SK-N-SH treated with all-trans-retinoic acid at 6 μM for 48 hours (cell line): ENCODE measurements at regions not wholly inside any gene's neighbourhood (a gene's known extent, or its start where the extent isn't known, plus 50 kb on each side); places are given as distances from the start of the nearest gene placed in this dataset.

ENCODE experiments used
- CREB5 ChIP-seq: fragments of 250-450 bp; sonication (Bioruptor Pico); IDR thresholded peaks from 2 replicates; pipeline ENCODE4 v1.5.1; 2020; ENCODE audit warnings: low read depth, mild to moderate bottlenecking, moderate library complexity
- RARB ChIP-seq: fragments of 250-450 bp; sonication (Bioruptor Pico); IDR thresholded peaks from 2 replicates; pipeline ENCODE4 v1.8.0; 2021; ENCODE audit warnings: mild to moderate bottlenecking, moderate library complexity
- ZFP3 ChIP-seq: fragments of 250-450 bp; sonication (Bioruptor Pico); IDR thresholded peaks from 2 replicates; pipeline ENCODE4 v1.5.0; 2020; ENCODE audit warnings: mild to moderate bottlenecking, moderate library complexity
- ZFP30 ChIP-seq: fragments of 450-650 bp; formaldehyde crosslinking; IDR thresholded peaks from 2 replicates; pipeline ENCODE4 v1.5.0; 2022; ENCODE audit warnings: mild to moderate bottlenecking, moderate library complexity
- ZNF70 ChIP-seq: fragments of 450-650 bp; formaldehyde crosslinking; IDR thresholded peaks from 2 replicates; pipeline ENCODE4 v1.5.0; 2020; ENCODE audit warnings: mild to moderate bottlenecking, moderate library complexity
- ZNF8 ChIP-seq: fragments of 450-650 bp; formaldehyde crosslinking; IDR thresholded peaks from 2 replicates; pipeline ENCODE4 v1.5.0; 2020; ENCODE audit warnings: mild to moderate bottlenecking, moderate library complexity
- TF ChIP-seq, protein P1 (sequence below): fragments of 250-450 bp; sonication (Bioruptor Pico); IDR thresholded peaks from 2 replicates; pipeline ENCODE4 v1.8.0; 2020; ENCODE audit warnings: mild to moderate bottlenecking, moderate library complexity, borderline replicate concordance

DNA sequence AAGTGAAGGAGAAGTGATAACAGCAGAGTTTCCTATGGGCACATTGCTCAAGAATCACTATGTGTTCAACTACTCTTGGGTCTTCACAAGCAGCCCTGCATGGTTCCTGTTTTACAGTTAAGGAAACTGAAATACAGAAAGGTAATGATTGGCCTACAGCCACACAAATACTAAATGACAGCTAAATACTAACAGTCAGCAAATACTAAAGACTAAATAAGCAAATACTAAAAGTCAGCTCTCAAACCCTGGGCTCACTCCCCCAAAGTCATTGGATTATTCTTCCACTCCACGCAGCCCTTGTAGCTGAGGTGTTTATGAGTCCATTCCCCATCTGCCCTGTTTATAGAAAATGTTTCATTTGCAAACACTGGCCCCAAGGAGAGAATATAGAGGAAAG lies 372.7 kb upstream of the CDH11 start:
- TF ChIP-seq, protein P1, sequence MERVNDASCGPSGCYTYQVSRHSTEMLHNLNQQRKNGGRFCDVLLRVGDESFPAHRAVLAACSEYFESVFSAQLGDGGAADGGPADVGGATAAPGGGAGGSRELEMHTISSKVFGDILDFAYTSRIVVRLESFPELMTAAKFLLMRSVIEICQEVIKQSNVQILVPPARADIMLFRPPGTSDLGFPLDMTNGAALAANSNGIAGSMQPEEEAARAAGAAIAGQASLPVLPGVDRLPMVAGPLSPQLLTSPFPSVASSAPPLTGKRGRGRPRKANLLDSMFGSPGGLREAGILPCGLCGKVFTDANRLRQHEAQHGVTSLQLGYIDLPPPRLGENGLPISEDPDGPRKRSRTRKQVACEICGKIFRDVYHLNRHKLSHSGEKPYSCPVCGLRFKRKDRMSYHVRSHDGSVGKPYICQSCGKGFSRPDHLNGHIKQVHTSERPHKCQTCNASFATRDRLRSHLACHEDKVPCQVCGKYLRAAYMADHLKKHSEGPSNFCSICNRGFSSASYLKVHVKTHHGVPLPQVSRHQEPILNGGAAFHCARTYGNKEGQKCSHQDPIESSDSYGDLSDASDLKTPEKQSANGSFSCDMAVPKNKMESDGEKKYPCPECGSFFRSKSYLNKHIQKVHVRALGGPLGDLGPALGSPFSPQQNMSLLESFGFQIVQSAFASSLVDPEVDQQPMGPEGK: no peak
- no peak for TF ChIP-seq ZFP3 (CRISPR knock-in tag)
- TF ChIP-seq RARB: no peak
- no peak for TF ChIP-seq ZNF8 (CRISPR knock-in tag)
- TF ChIP-seq CREB5 (CRISPR knock-in tag): no peak
- TF ChIP-seq ZNF70 (CRISPR knock-in tag): no peak
- TF ChIP-seq ZFP30 (CRISPR knock-in tag): no peak
